IMR-90 (cell line): ENCODE measurements at regions not wholly inside any gene's neighbourhood (a gene's known extent, or its start where the extent isn't known, plus 50 kb on each side); places are given as distances from the start of the nearest gene placed in this dataset.

Experiments used
- ATAC-seq: fragments of 200-7000 bp; cut with Tn5 transposase; 2 replicates; pipeline ENCODE4 v1.9.1; 2020; ENCODE audit warnings: low read depth, mild to moderate bottlenecking, moderate library complexity
- BruUV-seq: library from RNA; stranded (reverse); fragments of 400-500 nt; replicated peaks from 2 replicates; lab custom pipeline; 2021; lab: Mats Ljungman, UMichigan
- CTCF ChIA-PET: fragments of 300-600 bp; formaldehyde crosslinking; extraction: SDS; loops from one replicate; lab custom pipeline; 2021; ENCODE audit warnings: antibody characterized with exemption; lab: Yijun Ruan, JAX
- POLR2A ChIA-PET: fragments of 300-600 bp; sonication (Branson Sonifier 250); formaldehyde crosslinking; loops from one replicate; lab custom pipeline; 2022; ENCODE audit warnings: antibody characterized with exemption; ENCODE audit not compliant: unreplicated experiment; lab: Charles Lee
- DNase-seq: peaks from one replicate; pipeline ENCODE4 v3.0.0; 2013
- H2AFZ ChIP-seq: replicated peaks from 2 replicates; pipeline ENCODE3; 2013; ENCODE audit warnings: low read length, mild to moderate bottlenecking; ENCODE audit not compliant: poor library complexity
- H2AK5ac ChIP-seq: 2 replicates; pipeline ENCODE4 v1.6.1; 2013; ENCODE audit warnings: low read depth, low read length, inconsistent platforms
- H2AK9ac ChIP-seq: replicated peaks from 2 replicates; pipeline ENCODE3; 2013; ENCODE audit warnings: mild to moderate bottlenecking, low read depth, low read length, moderate library complexity; ENCODE audit not compliant: poor library complexity
- H2BK120ac ChIP-seq: 2 replicates; pipeline ENCODE4 v1.6.1; 2013; ENCODE audit warnings: low read depth, low read length, inconsistent platforms
- H2BK15ac ChIP-seq: 3 replicates; pipeline ENCODE4 v1.6.1; 2013; ENCODE audit warnings: low read depth, low read length, inconsistent platforms
- H2BK20ac ChIP-seq: 2 replicates; pipeline ENCODE4 v1.6.1; 2013; ENCODE audit warnings: low read depth, mild to moderate bottlenecking, inconsistent platforms, low read length, moderate library complexity
- H2BK5ac ChIP-seq: 2 replicates; pipeline ENCODE4 v1.6.1; 2013; ENCODE audit warnings: mild to moderate bottlenecking, low read depth, low read length, inconsistent platforms; ENCODE audit not compliant: poor library complexity, severe bottlenecking
- H3K14ac ChIP-seq: replicated peaks from 2 replicates; pipeline ENCODE4 v1.6.1; 2013; ENCODE audit warnings: low read depth, low read length, inconsistent platforms
- H3K18ac ChIP-seq: 2 replicates; pipeline ENCODE4 v1.6.1; 2013; ENCODE audit warnings: low read depth, low read length, control low read depth
- H3K23ac ChIP-seq: 2 replicates; pipeline ENCODE4 v1.6.1; 2013; ENCODE audit warnings: low read depth, low read length, inconsistent platforms
- H3K27ac ChIP-seq: 2 replicates; pipeline ENCODE4 v1.5.1; 2013; ENCODE audit warnings: mild to moderate bottlenecking, control low read depth, low read length; ENCODE audit not compliant: insufficient read depth
- H3K27me3 ChIP-seq: 2 replicates; pipeline ENCODE4 v1.6.1; 2013; ENCODE audit warnings: low read length; ENCODE audit not compliant: control insufficient read depth, insufficient read depth
- H3K36me3 ChIP-seq: 2 replicates; pipeline ENCODE4 v1.6.1; 2013; ENCODE audit warnings: low read length, mixed read lengths; ENCODE audit not compliant: control insufficient read depth, insufficient read depth
- H3K4ac ChIP-seq: 2 replicates; pipeline ENCODE4 v1.6.1; 2013; ENCODE audit warnings: low read depth, low read length, inconsistent platforms
- H3K4me1 ChIP-seq: 2 replicates; pipeline ENCODE4 v1.6.1; 2013; ENCODE audit warnings: low read length, mixed read lengths; ENCODE audit not compliant: control insufficient read depth, insufficient read depth
- H3K4me2 ChIP-seq: 2 replicates; pipeline ENCODE4 v1.6.1; 2013; ENCODE audit warnings: low read depth, mild to moderate bottlenecking, control low read depth, low read length, moderate library complexity
- H3K4me3 ChIP-seq: 2 replicates; pipeline ENCODE4 v1.5.1; 2013; ENCODE audit warnings: low read depth, mild to moderate bottlenecking, control low read depth, low read length, moderate library complexity; ENCODE audit not compliant: insufficient read depth
- H3K56ac ChIP-seq: 2 replicates; pipeline ENCODE4 v1.6.1; 2013; ENCODE audit warnings: low read length, inconsistent platforms; ENCODE audit not compliant: insufficient read depth; ENCODE audit errors: extremely low read depth
- H3K79me1 ChIP-seq, 2 experiments: 2 replicates each; pipeline ENCODE4 v1.6.1; 2013; ENCODE audit warnings: low read length in 2 of 2, inconsistent platforms in 1 of 2, low read depth in 1 of 2
- H3K9ac ChIP-seq: 2 replicates; pipeline ENCODE4 v1.6.1; 2013; ENCODE audit warnings: low read depth, low read length, control low read depth
- H3K9me1 ChIP-seq: 2 replicates; pipeline ENCODE4 v1.6.1; 2013; ENCODE audit warnings: low read length, inconsistent platforms; ENCODE audit not compliant: insufficient read depth
- H3K9me3 ChIP-seq: 2 replicates; pipeline ENCODE4 v1.6.1; 2013; ENCODE audit warnings: low read length; ENCODE audit not compliant: control insufficient read depth, insufficient read depth
- H4K20me1 ChIP-seq: 2 replicates; pipeline ENCODE4 v1.6.1; 2013; ENCODE audit warnings: low read length, inconsistent platforms; ENCODE audit not compliant: insufficient read depth
- H4K5ac ChIP-seq: 2 replicates; pipeline ENCODE4 v1.6.1; 2013; ENCODE audit warnings: mild to moderate bottlenecking, low read depth, low read length, control low read depth
- H4K8ac ChIP-seq, 2 experiments: 2 replicates each; pipeline ENCODE4 v1.6.1; 2013; ENCODE audit warnings: low read depth in 2 of 2, low read length in 2 of 2, control low read depth in 1 of 2, inconsistent platforms in 1 of 2
- H4K91ac ChIP-seq: 2 replicates; pipeline ENCODE4 v1.6.1; 2013; ENCODE audit warnings: low read depth, low read length, inconsistent platforms; ENCODE audit not compliant: insufficient read depth
- CEBPB ChIP-seq: IDR thresholded peaks from 2 replicates; pipeline ENCODE4 v1.6.1; 2012; ENCODE audit warnings: low read depth, low read length, improper control_type of control experiment
- CHD1 ChIP-seq: IDR thresholded peaks from 2 replicates; pipeline ENCODE4 v1.6.1; 2012; ENCODE audit warnings: low read depth, low read length, improper control_type of control experiment
- FOS ChIP-seq: fragments of 150-350 bp; IDR thresholded peaks from 2 replicates; pipeline ENCODE4 v1.6.1; 2016; ENCODE audit warnings: low read depth, low read length
- MAZ ChIP-seq: IDR thresholded peaks from 2 replicates; pipeline ENCODE4 v1.6.1; 2012; ENCODE audit warnings: low read depth, mild to moderate bottlenecking, low read length, improper control_type of control experiment, moderate library complexity, borderline replicate concordance
- MXI1 ChIP-seq: IDR thresholded peaks from 2 replicates; pipeline ENCODE4 v1.6.1; 2012; ENCODE audit warnings: low read depth, mild to moderate bottlenecking, low read length, moderate library complexity, borderline replicate concordance
- NFE2L2 ChIP-seq: fragments of 150-350 bp; IDR thresholded peaks from 2 replicates; pipeline ENCODE4 v1.6.1; 2016; ENCODE audit warnings: low read depth, mild to moderate bottlenecking, low read length
- RCOR1 ChIP-seq: IDR thresholded peaks from 2 replicates; pipeline ENCODE4 v1.6.1; 2012; ENCODE audit warnings: mild to moderate bottlenecking, low read length, improper control_type of control experiment; ENCODE audit not compliant: insufficient replicate concordance
- RFX5 ChIP-seq: IDR thresholded peaks from 2 replicates; pipeline ENCODE4 v1.8.0; 2012; ENCODE audit warnings: low read depth, mild to moderate bottlenecking, low read length, moderate library complexity
- SMC3 ChIP-seq: fragments of 150-350 bp; IDR thresholded peaks from 2 replicates; pipeline ENCODE4 v1.6.1; 2016; ENCODE audit warnings: low read depth, mild to moderate bottlenecking, antibody characterized with exemption, low read length, moderate library complexity
- WGBS, 2 experiments: methylation state at CpG; one replicate each; pipeline versions ENCODE4 v1.1.5 to v1.1.7; 2013; ENCODE audit warnings: missing lambda C conversion rate in 2 of 2; ENCODE audit not compliant: insufficient read length in 1 of 2; ENCODE audit errors: extremely low coverage in 2 of 2; 5-methylcytosine and 5-hydroxymethylcytosine counted together
- dilution Hi-C: fragments of 300-500 bp; cut with HindIII; formaldehyde crosslinking; loops from one replicate; pipeline ENCODE4 v1.14.3; 2018; ENCODE audit warnings: low sequenced_read_pairs; ENCODE audit not compliant: unreplicated experiment
- in situ Hi-C: fragments of 300-500 bp; cut with MboI; formaldehyde crosslinking; loops from 3 replicates; pipeline ENCODE4 v1.14.3; 2019; ENCODE audit warnings: low sequenced_read_pairs, inconsistent platforms, mixed read lengths
- intact Hi-C: fragments of 100-400 bp; cut with micrococcal nuclease; formaldehyde crosslinking; loops from 2 replicates; pipeline ENCODE4 v1.10.0; 2022
- TF ChIP-seq, protein P1 (sequence below): fragments of 150-350 bp; IDR thresholded peaks from 2 replicates; pipeline ENCODE4 v1.6.1; 2017; ENCODE audit warnings: mild to moderate bottlenecking, antibody characterized with exemption, low read length, low read depth

DNA sequence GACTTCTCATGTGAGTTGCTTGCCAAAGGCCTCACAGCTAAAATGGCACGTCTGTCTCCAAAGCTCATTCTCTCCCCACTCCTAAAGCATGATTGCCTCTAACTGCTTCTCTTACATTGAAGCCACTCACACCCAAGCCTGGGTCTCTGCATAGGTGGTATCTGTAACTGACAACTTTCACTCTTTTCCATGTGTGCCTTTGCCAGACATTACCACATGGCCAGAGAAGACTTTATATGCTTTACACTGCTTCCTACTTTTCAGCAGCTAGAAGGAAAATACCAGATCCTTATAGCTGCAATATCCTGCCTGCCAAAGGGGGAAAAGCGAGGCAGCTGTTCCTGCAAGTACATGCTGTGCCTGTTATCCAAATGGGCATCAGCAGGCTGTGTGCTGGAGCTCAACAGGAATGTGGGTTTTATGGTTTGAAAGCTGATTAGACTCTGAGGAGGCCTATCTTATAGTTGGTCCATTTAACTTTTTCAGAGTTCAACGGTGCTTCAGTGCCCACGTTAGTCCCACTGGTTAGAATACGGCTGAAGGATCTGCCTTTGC, 547.1 kb downstream of the RAB38 start:
- Histone ChIP-seq H2AK9ac (no peak overlapping the region), H4K91ac (no peak overlapping the region), H3K36me3 (no peaks in the 10 kb centered on the region), H3K56ac (no peak overlapping the region), H3K27ac (no peak overlapping the region), H2AK5ac (no peak overlapping the region), H4K20me1 (no peaks in the 10 kb centered on the region), H3K9ac (no peak overlapping the region), H3K23ac (no peak overlapping the region), H3K4ac (no peak overlapping the region), H3K18ac (no peak overlapping the region), H2BK5ac (no peak overlapping the region), H3K4me2 (no peak overlapping the region), H3K27me3 (no peaks in the 10 kb centered on the region), H2BK15ac (no peak overlapping the region), H3K9me1 (no peaks in the 10 kb centered on the region), H4K8ac (no peak overlapping the region), H3K4me3 (no peak overlapping the region), H3K14ac (no peak overlapping the region), H2BK20ac (no peak overlapping the region), H3K9me3 (no peaks in the 10 kb centered on the region; the same call in 1 of the 2 replicates), H2AFZ (no peak overlapping the region), H2BK120ac (no peak overlapping the region), H4K5ac (no peak overlapping the region), H3K4me1 (no peaks in the 10 kb centered on the region), H3K79me1 (no peaks in the 10 kb centered on the region)
- intact Hi-C loops: no loop called here
- TF ChIP-seq CEBPB: no peak
- TF ChIP-seq CHD1: no peak
- TF ChIP-seq RCOR1: no peak
- no peak for TF ChIP-seq MAZ
- TF ChIP-seq NFE2L2: no peak
- no peak for TF ChIP-seq FOS
- TF ChIP-seq RFX5: no peak
- no peak for TF ChIP-seq MXI1
- TF ChIP-seq, protein P1, sequence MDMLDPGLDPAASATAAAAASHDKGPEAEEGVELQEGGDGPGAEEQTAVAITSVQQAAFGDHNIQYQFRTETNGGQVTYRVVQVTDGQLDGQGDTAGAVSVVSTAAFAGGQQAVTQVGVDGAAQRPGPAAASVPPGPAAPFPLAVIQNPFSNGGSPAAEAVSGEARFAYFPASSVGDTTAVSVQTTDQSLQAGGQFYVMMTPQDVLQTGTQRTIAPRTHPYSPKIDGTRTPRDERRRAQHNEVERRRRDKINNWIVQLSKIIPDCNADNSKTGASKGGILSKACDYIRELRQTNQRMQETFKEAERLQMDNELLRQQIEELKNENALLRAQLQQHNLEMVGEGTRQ: no peak
- no peak for TF ChIP-seq SMC3
- BruUV-seq: no TSS peak
- dilution Hi-C loops: no loop called here
- ChIA-PET POLR2A (no interaction called here), CTCF (interaction anchor here (1.1 kb wide), 1 partner anchor 12 kb away, joined by 3 read pairs; no protein-coding TSS in a partner anchor)
- 0% methylated on average over 1 of the region's 5 CpGs; no CpG with 5 or more reads in 1 of the 2 experiments for WGBS, 2 experiments
- DNase-seq (no peak), ATAC-seq (no peak)
- in situ Hi-C loops: no loop called here
